ENCODE measurements at regions not wholly inside any gene's neighbourhood (a gene's known extent, or its start where the extent isn't known, plus 50 kb on each side); places are given as distances from the start of the nearest gene placed in this dataset.

DNA sequence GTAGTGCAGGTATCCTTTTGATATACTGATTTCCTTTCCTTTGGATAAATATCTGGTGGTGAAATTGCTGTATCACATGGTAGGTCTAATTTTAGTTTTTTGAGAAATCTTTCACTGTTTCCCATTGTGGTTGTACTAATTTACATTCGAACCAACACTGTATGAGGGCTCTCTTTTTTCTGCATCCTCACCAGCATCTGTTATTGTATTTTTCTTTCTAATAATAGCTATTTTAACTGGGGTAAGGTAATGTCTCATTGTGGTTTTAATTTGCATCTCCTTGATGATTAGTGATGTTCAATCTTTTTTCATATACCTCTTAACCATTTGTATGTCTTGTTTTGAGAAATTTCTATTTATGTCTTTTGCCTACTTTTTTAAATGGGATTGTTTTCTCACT, 335.4 kb upstream of the MTPN start:
- no peaks in the 10 kb centered on the region for H3K27me3 ChIP-seq (ENCODE audit: control insufficient read depth, insufficient read depth, low read length)
- no peaks in the 10 kb centered on the region for H3K4me1 ChIP-seq (ENCODE audit: control insufficient read depth, low read depth, low read length)
- H3K4me3 ChIP-seq (ENCODE audit: low read length): no peak overlapping the region
- H3K36me3 ChIP-seq (ENCODE audit: control insufficient read depth, low read depth, low read length): no peaks in the 10 kb centered on the region
- no peak overlapping the region for H3K27ac ChIP-seq (ENCODE audit: low read length)
- no peaks in the 10 kb centered on the region for H3K9me3 ChIP-seq (ENCODE audit: control insufficient read depth, low read depth, low read length)
- no peak overlapping the region for H3K9ac ChIP-seq (ENCODE audit: low read length)

DNA sequence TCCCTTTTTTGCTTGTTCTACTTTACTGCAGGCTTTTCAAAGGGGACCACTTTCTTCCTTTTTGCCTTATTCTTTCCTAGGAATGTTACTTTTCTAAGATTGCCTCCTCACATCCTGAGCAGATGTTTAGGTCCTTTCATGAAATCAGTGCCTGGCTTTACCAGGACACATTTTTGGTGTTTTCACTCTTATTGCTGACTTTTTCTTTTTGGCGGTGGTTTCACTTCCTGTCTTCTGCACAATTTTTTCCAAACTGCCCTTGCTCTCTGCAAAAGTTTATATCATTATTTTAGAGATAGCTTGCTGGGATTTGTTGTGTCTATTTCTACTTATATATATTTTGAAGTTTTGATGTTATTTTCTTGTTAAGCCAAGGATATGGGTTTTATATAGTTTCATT, 332.2 kb upstream of the MTPN start:
- no peak overlapping the region for H3K9ac ChIP-seq (ENCODE audit: low read length)
- H3K4me3 ChIP-seq (ENCODE audit: low read length): no peak overlapping the region
- no peaks in the 10 kb centered on the region for H3K27me3 ChIP-seq (ENCODE audit: control insufficient read depth, insufficient read depth, low read length)
- no peaks in the 10 kb centered on the region for H3K36me3 ChIP-seq (ENCODE audit: control insufficient read depth, low read depth, low read length)
- no peaks in the 10 kb centered on the region for H3K4me1 ChIP-seq (ENCODE audit: control insufficient read depth, low read depth, low read length)
- H3K9me3 ChIP-seq (ENCODE audit: control insufficient read depth, low read depth, low read length): no peaks in the 10 kb centered on the region
- H3K27ac ChIP-seq (ENCODE audit: low read length): no peak overlapping the region

DNA sequence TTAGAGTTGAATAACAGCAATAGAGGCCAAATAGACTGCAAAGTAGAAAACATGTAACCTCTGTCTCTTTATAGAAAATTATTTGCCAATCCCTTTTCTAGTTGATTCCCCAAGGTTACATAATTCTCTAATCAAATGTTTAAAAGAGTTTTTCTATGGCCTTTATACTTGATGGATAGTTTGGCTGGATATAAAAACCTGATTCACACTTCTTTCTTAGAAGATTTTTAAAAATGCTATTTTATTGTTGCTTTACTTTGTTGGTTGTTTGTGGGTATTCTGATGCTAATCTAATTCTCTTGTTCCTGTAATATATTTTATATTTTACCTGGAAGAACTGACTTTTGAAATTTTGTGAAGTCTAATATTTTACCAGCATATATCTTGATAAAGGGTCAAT, 331.1 kb upstream of the MTPN start:
- Histone ChIP-seq H3K36me3 (ENCODE audit: control insufficient read depth, low read depth, low read length) (no peaks in the 10 kb centered on the region), H3K27me3 (ENCODE audit: control insufficient read depth, insufficient read depth, low read length) (no peaks in the 10 kb centered on the region), H3K27ac (ENCODE audit: low read length) (no peak overlapping the region), H3K4me1 (ENCODE audit: control insufficient read depth, low read depth, low read length) (no peaks in the 10 kb centered on the region), H3K4me3 (ENCODE audit: low read length) (no peak overlapping the region), H3K9ac (ENCODE audit: low read length) (no peak overlapping the region), H3K9me3 (ENCODE audit: control insufficient read depth, low read depth, low read length) (no peaks in the 10 kb centered on the region)

DNA sequence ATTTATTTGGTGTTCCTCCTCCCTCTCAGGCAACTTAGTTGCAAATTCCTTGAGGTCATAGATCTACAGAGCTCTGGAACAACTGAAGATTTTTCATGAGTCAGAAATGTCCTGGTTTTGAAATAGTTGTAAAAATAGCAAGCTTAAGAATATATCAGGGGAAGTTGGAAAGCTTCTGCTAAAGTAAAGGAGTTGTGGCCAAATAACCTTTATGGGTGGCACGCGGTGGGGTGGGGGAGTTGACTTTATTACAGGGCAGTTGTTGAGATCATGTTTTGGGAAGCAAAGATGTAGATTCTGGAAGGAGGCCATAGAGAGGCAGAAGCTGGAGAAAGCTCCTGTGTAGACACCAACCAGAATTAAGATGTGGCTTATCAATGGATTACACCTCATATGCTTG, 326.0 kb upstream of the MTPN start:
- Histone ChIP-seq H3K9me3 (ENCODE audit: control insufficient read depth, low read depth, low read length) (no peaks in the 10 kb centered on the region), H3K4me3 (ENCODE audit: low read length) (no peak overlapping the region), H3K9ac (ENCODE audit: low read length) (no peak overlapping the region), H3K4me1 (ENCODE audit: control insufficient read depth, low read depth, low read length) (no peaks in the 10 kb centered on the region), H3K27me3 (ENCODE audit: control insufficient read depth, insufficient read depth, low read length) (no peaks in the 10 kb centered on the region), H3K36me3 (ENCODE audit: control insufficient read depth, low read depth, low read length) (no peaks in the 10 kb centered on the region), H3K27ac (ENCODE audit: low read length) (no peak overlapping the region)

DNA sequence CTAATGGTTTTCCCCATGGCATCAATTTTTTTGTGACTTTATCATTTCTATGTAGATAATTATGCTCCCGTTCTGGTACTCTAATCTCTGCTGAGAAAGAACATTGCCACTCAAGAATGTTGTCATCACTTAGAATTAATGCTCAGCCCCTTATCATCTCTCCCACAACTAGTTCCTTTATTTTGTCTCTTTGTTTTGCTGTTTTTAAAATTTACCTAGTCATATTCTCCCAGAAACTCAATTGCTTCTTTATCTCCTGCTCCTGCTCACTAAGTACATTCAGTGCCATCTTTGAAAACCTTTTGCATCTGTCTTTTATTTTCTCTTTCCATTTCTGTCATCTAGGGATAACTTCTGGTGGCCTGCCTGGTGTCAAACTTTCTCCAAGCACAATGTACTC, 324.9 kb upstream of the MTPN start:
- no peaks in the 10 kb centered on the region for H3K4me1 ChIP-seq (ENCODE audit: control insufficient read depth, low read depth, low read length)
- H3K4me3 ChIP-seq (ENCODE audit: low read length): no peak overlapping the region
- H3K27me3 ChIP-seq (ENCODE audit: control insufficient read depth, insufficient read depth, low read length): no peaks in the 10 kb centered on the region
- no peaks in the 10 kb centered on the region for H3K36me3 ChIP-seq (ENCODE audit: control insufficient read depth, low read depth, low read length)
- H3K27ac ChIP-seq (ENCODE audit: low read length): no peak overlapping the region
- no peak overlapping the region for H3K9ac ChIP-seq (ENCODE audit: low read length)
- H3K9me3 ChIP-seq (ENCODE audit: control insufficient read depth, low read depth, low read length): no peaks in the 10 kb centered on the region

DNA sequence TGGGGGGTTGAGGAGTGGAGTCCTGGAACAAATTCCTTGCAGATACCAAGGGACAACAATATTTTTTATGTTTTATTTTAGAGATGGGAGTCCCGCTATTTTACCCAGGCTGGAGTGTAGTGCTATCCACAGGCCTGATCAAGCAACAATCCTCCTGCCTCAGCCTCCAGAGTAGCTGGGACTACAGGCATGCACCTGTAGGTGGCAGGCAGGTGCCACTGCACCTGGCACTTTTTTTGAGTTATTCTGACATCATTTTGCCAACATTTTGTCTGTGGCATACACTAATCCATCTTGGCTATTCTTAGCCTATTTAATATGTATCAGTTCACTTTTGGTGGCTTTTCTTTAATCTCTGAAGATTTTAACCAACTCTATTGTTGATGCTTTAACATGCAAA, 317.8 kb upstream of the MTPN start:
- Histone ChIP-seq H3K36me3 (ENCODE audit: control insufficient read depth, low read depth, low read length) (no peaks in the 10 kb centered on the region), H3K9me3 (ENCODE audit: control insufficient read depth, low read depth, low read length) (no peaks in the 10 kb centered on the region), H3K9ac (ENCODE audit: low read length) (no peak overlapping the region)

DNA sequence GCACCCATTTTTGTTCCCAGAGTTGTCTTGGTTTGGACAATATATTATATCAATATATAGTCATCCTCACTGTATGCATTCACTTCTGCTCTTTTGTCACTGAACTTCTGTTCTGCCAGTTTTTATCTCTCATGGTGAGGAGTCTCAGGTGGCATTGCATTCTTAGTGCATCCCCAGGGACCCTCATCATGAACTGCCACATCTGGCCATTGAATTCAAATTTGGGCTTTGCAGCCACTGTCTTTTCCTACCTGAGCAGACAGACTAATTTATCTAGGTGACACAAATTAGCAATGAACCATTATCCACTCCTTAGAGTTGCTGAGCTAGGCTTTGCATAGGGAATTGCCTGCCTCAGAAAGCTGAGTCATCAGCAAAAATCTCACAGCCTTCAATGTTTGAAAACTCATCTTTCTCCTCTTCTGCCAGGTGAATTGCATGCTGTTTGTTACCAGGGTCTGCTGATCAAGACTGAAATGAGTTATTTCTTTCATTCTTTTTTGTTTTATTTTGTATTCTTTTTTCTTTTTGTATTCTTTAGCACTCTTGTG, 316.8 kb upstream of the MTPN start:
- no peaks in the 10 kb centered on the region for H3K4me1 ChIP-seq (ENCODE audit: control insufficient read depth, low read depth, low read length)
- H3K36me3 ChIP-seq (ENCODE audit: control insufficient read depth, low read depth, low read length): no peaks in the 10 kb centered on the region
- no peaks in the 10 kb centered on the region for H3K27me3 ChIP-seq (ENCODE audit: control insufficient read depth, insufficient read depth, low read length)
- no peaks in the 10 kb centered on the region for H3K9me3 ChIP-seq (ENCODE audit: control insufficient read depth, low read depth, low read length)
- no peak overlapping the region for H3K9ac ChIP-seq (ENCODE audit: low read length)
- no peak overlapping the region for H3K4me3 ChIP-seq (ENCODE audit: low read length)
- no peak overlapping the region for H3K27ac ChIP-seq (ENCODE audit: low read length)

More for the DNA sequence above, 317.8 kb upstream of the MTPN start:
- Histone ChIP-seq H3K4me1 (ENCODE audit: control insufficient read depth, low read depth, low read length) (no peaks in the 10 kb centered on the region), H3K4me3 (ENCODE audit: low read length) (no peak overlapping the region), H3K27ac (ENCODE audit: low read length) (no peak overlapping the region), H3K27me3 (ENCODE audit: control insufficient read depth, insufficient read depth, low read length) (no peaks in the 10 kb centered on the region)

DNA sequence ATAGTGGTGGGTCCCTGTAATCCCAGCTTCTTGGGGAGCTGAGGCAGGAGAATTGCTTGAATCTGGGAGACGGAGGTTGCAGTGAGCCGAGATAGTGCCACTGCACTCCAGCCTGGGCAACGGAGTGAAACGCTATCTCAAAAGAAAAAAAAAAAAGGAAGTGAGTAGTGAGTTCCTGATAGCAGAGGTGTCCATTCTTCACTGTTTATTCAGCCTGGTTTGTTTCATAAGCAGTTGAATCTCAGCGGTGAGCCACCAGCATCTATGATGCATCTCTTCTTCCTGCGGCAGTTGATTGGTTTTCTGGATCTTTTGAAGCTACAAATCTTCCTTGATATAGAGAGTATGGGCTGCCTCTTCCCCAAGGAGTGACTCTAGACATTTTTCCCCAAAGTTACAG, 316.1 kb upstream of the MTPN start:
- no peak overlapping the region for H3K9ac ChIP-seq (ENCODE audit: low read length)
- no peak overlapping the region for H3K27ac ChIP-seq (ENCODE audit: low read length)
- H3K4me1 ChIP-seq (ENCODE audit: control insufficient read depth, low read depth, low read length): no peaks in the 10 kb centered on the region
- no peaks in the 10 kb centered on the region for H3K36me3 ChIP-seq (ENCODE audit: control insufficient read depth, low read depth, low read length)
- H3K27me3 ChIP-seq (ENCODE audit: control insufficient read depth, insufficient read depth, low read length): no peaks in the 10 kb centered on the region
- no peaks in the 10 kb centered on the region for H3K9me3 ChIP-seq (ENCODE audit: control insufficient read depth, low read depth, low read length)
- H3K4me3 ChIP-seq (ENCODE audit: low read length): no peak overlapping the region

DNA sequence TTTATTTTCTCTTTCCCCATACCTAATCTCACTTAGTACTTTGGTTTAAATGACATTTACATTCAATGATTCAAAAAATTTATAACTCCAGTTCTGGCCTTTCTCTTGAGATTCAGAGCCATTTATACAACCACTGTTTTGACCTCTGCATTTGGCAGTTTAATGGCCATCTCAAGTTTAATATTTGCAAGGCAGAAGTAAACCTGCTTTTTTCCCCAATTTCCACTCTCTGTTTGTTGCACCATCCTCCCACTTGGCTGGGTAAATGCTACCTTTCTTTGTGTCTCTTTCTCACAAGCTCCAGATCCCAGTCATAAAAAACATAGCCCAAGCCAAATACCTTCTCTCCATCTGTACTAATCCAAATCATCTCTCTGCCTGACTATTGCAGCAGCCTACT, 315.2 kb upstream of the MTPN start:
- Histone ChIP-seq H3K4me3 (ENCODE audit: low read length) (no peak overlapping the region), H3K27me3 (ENCODE audit: control insufficient read depth, insufficient read depth, low read length) (no peaks in the 10 kb centered on the region), H3K9me3 (ENCODE audit: control insufficient read depth, low read depth, low read length) (no peaks in the 10 kb centered on the region), H3K4me1 (ENCODE audit: control insufficient read depth, low read depth, low read length) (no peaks in the 10 kb centered on the region), H3K36me3 (ENCODE audit: control insufficient read depth, low read depth, low read length) (no peaks in the 10 kb centered on the region), H3K27ac (ENCODE audit: low read length) (no peak overlapping the region), H3K9ac (ENCODE audit: low read length) (no peak overlapping the region)

DNA sequence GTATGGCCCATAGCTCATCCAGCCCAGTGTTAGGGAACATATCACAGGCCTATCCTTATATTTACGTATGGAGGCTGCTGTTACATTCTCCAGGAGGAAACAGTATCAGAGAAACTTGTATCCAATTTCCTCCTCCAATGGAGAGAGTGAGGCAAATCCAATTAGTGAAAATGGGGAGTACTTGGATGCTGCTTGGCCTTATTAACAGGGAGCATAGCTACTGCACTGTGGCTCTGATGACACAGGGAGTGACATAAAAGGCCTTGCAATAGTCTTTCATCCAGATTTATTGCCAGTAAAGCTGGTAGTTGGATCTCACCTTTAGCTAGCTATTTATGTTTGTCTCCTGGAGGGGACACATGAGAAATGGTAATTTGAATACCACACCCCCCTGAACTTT, 313.2 kb upstream of the MTPN start:
- no peaks in the 10 kb centered on the region for H3K36me3 ChIP-seq (ENCODE audit: control insufficient read depth, low read depth, low read length)
- H3K27ac ChIP-seq (ENCODE audit: low read length): no peak overlapping the region
- H3K27me3 ChIP-seq (ENCODE audit: control insufficient read depth, insufficient read depth, low read length): no peaks in the 10 kb centered on the region
- H3K9me3 ChIP-seq (ENCODE audit: control insufficient read depth, low read depth, low read length): no peaks in the 10 kb centered on the region
- H3K4me1 ChIP-seq (ENCODE audit: control insufficient read depth, low read depth, low read length): no peaks in the 10 kb centered on the region
- H3K4me3 ChIP-seq (ENCODE audit: low read length): no peak overlapping the region
- no peak overlapping the region for H3K9ac ChIP-seq (ENCODE audit: low read length)

DNA sequence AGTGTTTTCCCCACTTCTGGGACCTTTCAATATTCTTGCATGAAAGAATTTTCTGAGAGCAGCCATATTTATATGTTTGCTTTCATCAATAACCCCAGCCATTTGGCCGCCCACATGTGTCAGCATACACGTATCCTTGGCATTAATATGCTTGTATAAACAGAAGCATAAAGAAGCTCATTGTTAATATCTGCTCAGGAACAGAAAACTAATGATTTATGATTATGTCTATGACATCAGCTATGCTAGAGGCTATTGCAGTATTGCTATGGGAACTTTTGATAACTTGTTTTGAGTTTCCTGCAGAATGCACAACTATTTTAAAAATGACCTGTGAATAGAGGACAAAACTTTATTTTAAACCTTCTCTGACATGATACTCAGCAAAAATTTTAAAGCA, 300.9 kb upstream of the MTPN start:
- no peak overlapping the region for H3K9ac ChIP-seq (ENCODE audit: low read length)
- H3K4me3 ChIP-seq (ENCODE audit: low read length): no peak overlapping the region
- H3K36me3 ChIP-seq (ENCODE audit: control insufficient read depth, low read depth, low read length): no peaks in the 10 kb centered on the region
- H3K4me1 ChIP-seq (ENCODE audit: control insufficient read depth, low read depth, low read length): no peaks in the 10 kb centered on the region
- H3K27ac ChIP-seq (ENCODE audit: low read length): no peak overlapping the region
- H3K27me3 ChIP-seq (ENCODE audit: control insufficient read depth, insufficient read depth, low read length): no peaks in the 10 kb centered on the region
- no peaks in the 10 kb centered on the region for H3K9me3 ChIP-seq (ENCODE audit: control insufficient read depth, low read depth, low read length)

DNA sequence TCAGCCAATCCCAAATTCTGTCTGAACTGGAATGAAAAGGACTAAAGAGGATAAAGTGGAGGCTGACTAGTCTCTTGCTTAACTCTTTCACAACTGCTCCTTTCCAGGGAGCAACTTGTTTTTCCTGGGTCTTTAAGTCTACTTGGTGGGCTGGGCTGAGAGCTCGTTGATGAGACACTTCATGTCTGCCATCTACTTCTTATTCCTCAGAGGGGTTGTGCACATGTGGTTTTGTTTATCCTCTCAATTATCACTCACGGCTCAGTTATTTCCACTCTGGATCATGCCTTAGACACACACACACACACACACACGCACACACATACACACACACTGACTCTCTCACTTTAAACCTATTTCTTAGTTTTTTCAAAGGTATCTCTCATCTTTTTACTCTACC, 298.6 kb upstream of the MTPN start:
- H3K27ac ChIP-seq (ENCODE audit: low read length): no peak overlapping the region
- no peaks in the 10 kb centered on the region for H3K9me3 ChIP-seq (ENCODE audit: control insufficient read depth, low read depth, low read length)
- no peaks in the 10 kb centered on the region for H3K36me3 ChIP-seq (ENCODE audit: control insufficient read depth, low read depth, low read length)
- H3K9ac ChIP-seq (ENCODE audit: low read length): no peak overlapping the region
- H3K27me3 ChIP-seq (ENCODE audit: control insufficient read depth, insufficient read depth, low read length): no peaks in the 10 kb centered on the region
- no peaks in the 10 kb centered on the region for H3K4me1 ChIP-seq (ENCODE audit: control insufficient read depth, low read depth, low read length)
- no peak overlapping the region for H3K4me3 ChIP-seq (ENCODE audit: low read length)
